Stimulated activated CD8-positive, alpha-beta memory T cell treated with anti-CD3 and anti-CD28 coated beads, Interleukin-12 subunit alpha, Interleukin-12 subunit beta, amount 100 ng/mL, for 4 hours (primary cell): ENCODE measurements at regions not wholly inside any gene's neighbourhood (a gene's known extent, or its start where the extent isn't known, plus 50 kb on each side); places are given as distances from the start of the nearest gene placed in this dataset.

Experiments used
- DNase-seq: peaks from one replicate; pipeline ENCODE4 v3.0.0-alpha.2; 2020; ENCODE audit warnings: low read depth

- no peak for DNase-seq
Measured at GRCh38 chr10:129219364-129219763, 247.7 kb upstream of the MGMT start.

DNA sequence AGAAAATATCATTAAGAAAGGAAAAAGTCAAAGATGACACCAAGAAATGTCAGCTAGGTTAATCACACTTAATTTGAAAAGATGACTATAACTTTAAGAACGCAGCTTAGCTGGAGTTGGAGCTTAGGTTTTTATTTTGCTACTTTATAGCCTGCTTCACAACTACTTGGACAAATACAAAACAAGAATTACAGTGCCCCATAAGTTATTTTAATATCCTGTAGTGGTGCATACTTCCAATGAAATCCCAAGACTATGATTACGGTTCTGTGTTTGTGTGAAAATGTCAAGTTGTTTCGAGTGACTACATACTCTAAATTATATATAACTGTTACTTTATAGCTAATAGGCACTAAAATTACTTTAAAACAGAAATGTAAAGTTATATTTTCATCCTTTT lies 244.6 kb upstream of the MGMT start:
- DNase-seq, result no peak

GRCh38 chr10:129223363-129223762 lies 243.7 kb upstream of the MGMT start:
- DNase-seq, result no peak

DNA sequence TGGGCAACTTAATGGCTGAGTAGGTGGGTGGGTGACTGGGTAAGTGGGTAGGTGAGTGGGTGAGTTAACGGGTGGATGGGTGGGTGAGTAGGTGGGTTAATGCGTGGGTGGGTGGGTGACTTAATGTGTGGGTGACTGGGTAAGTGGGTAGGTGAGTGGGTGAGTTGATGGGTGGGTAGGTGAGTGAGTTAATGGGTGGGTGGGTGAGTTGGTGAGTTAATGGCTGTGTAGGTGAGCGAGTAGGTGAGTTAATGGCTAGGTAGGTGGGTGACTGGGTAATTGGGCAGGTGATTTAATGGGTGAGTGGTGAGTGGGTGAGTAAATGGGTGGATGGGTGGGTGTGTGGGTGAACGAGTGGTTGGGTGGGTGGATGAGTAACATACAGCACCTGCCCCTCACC lies 243.0 kb upstream of the MGMT start:
- DNase-seq, result no peak

GRCh38 chr10:129231821-129232220 lies 235.2 kb upstream of the MGMT start:
- DNase-seq, result no peak

GRCh38 chr10:129233351-129234148 lies 233.5 kb upstream of the MGMT start:
- no peak for DNase-seq

GRCh38 chr10:129236274-129236691 lies 230.8 kb upstream of the MGMT start:
- no peak for DNase-seq

GRCh38 chr10:129241461-129241860 lies 225.6 kb upstream of the MGMT start:
- DNase-seq, result no peak

- DNase-seq, result no peak
Measured at GRCh38 chr10:129244298-129244697, 222.7 kb upstream of the MGMT start.

DNA sequence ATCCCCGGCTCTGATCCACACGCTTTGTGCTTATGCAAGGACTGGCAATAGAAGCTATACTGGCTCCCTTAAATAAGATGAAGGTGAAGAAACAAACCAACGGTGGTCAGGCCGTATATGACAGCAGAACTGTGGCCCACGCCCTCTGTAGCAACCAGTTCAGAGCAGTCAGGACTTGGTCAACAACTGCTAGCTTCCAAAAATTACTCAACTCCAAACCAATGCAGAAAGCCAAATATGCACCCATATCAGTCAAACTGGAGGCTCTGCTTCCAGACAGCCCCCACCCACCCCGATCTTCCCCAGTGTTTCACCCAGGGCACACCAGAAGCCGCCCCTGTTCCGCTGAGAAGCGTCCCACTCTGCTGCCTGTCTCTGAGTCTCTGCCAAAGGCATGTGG lies 222.3 kb upstream of the MGMT start:
- DNase-seq, result no peak

- DNase-seq, result no peak
Measured at GRCh38 chr10:129253161-129253864, 213.7 kb upstream of the MGMT start.

- no peak for DNase-seq
Measured at GRCh38 chr10:129253865-129254179, 213.2 kb upstream of the MGMT start.

DNA sequence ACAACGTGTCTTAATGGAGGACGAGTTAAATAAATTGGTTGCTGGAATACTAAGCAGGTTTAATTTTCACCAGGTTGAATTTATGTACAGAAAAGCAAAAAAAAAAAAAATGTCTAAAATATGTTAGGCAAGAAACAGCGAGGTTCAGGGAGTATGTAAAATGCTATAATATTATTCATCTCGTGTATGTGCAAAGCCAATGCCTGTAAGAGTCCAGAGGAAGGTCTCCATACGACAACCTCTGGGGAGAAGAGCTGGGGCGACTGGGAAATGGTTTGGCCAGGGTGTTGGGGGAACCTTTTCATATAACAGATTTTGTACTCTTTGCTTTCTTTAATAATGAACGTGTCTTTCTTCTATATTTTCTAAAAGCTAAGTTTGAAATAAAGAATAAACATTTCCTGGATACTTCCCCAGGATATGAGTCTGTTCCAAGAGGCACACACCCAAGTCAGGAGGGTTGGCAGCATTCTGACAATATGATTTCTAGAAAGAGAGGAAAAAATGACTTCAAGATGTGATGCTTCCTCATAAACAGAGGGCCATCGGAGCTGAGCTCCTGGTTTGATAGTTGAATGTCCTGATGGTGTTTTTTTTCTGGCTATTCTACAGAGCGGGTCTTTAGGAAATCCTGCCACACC lies 208.6 kb upstream of the MGMT start:
- no peak for DNase-seq

- no peak for DNase-seq
Measured at GRCh38 chr10:129259128-129259815, 207.8 kb upstream of the MGMT start.

DNA sequence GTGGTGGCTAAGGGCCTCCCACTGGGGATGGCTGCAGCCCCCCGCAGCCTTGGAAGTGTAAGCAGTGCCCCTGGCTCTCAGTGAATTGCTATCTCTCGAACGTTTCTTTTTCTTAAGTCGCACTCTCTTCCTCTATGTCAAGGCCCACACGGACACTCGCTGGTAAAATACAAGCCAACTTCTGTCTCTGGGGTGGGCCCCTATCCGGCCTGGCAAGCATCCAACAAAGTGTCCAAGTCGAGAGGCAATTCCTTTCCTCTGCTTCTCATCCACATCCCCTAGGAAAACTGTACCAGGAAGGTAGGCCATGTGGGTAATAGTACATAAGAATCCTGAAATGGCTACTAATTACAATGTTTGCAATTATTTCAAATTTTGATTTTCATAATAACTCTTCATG lies 194.9 kb upstream of the MGMT start:
- no peak for DNase-seq

- DNase-seq, result no peak
Measured at GRCh38 chr10:129272866-129273650, 194.0 kb upstream of the MGMT start.

DNA sequence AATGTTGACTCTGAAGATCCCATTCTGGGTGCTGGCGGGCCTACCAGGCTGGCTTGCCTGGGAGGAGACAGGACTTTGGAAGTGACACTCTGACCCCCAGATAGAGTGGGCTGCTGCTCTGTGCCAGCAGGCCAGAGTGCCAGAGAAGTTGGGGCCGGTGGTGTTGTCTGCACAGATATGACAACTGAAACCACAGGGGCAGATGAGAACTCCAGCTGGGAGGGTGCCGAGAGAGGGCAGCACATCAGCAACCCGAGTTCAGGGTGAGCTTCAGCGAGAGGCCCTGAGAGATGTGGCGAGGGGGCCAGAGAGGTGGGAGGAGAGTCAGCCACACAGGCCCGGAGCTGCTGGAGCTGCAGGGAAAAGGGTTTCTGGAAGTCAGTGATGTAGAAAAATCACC lies 193.2 kb upstream of the MGMT start:
- DNase-seq, result no peak

DNA sequence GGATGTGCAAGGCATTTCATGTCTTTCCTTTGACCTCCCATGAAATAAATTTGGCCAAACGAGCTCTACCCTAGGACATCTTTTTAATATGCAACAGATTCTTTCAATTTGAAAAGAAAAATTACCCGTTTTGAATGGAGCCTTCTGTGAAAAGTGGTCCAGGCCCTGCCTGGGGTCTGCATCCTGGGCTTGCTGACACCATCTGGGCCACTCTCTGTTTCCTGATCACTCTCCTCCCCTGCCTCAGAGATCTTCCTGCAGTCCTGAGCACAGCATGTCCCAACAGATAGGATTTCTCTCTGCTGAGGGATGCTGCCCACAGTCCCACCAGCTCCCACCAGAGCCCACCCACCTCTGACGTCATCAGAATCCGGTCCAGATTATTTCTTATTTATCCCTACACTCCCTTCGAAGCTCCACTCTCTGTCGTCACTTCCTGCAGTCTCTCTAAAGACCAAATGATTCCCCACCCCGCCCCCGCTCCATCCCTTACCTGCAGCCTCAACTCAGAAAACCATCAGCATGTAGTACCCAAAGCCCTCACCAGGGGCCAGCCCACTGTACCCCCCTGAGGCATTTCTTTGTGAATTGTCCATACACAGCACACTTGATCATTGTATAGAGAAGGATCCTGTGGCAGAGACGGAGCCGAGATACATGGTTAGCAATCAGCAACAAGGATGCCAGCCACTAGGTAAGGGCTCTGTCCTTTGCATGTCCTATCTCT lies 192.1 kb upstream of the MGMT start:
- DNase-seq, result no peak

DNA sequence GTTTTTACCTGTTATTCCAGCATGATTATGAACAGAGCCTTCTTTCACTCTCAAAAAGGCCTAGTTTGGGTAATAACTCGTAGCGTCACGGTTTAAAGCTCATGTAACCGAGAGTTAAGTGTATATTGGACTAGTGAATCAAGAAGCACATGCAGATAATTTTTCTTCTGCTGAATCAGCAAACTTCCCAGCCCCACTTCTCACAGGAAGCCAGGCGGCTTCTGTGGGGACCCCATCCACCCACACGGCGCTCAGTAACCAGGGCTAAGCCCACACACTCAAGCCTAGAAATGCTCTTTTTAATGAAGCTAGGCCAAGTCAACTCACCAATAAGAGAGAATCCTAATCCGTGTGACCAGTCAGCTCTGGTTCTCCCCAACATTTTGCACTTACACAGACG lies 191.2 kb upstream of the MGMT start:
- DNase-seq, result no peak

GRCh38 chr10:129277084-129277483 lies 190.0 kb upstream of the MGMT start:
- no peak for DNase-seq

DNA sequence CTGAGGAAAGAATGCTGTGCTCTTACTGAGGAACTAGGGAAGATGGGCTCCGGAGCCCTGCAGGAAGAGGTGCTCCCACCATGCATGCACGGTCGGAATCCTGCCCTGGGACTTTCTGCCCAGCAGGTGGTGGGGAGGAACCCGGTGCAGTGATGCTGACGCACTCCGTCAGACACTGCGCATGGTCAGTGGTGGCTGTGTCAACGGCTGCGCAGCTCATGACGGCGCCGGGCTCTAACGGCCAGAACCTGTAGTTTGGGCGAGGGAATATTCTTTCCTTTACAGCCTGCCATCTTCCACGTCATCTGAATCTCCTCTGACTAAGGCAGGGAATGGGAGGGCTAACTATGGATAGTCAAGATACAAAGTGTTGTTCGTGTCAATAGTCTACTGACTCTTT lies 189.2 kb upstream of the MGMT start:
- no peak for DNase-seq
